Nephron progenitor cell (in vitro differentiated cells): ENCODE measurements at regions not wholly inside any gene's neighbourhood (a gene's known extent, or its start where the extent isn't known, plus 50 kb on each side); places are given as distances from the start of the nearest gene placed in this dataset.
"Not testable (repeated sequence)": the region's sequence is repeated elsewhere in the genome, so short reads cannot be mapped to it uniquely, and the experiment has no call there.

ENCODE experiments used
- DNase-seq: peaks from one replicate; pipeline ENCODE4 v3.0.0; 2021
- H3K27ac Mint-ChIP-seq: 2 replicates; pipeline ENCODE4 v1.8.0; 2021; ENCODE audit warnings: mild to moderate bottlenecking, moderate library complexity, mixed read lengths
- H3K27me3 Mint-ChIP-seq: 2 replicates; pipeline ENCODE4 v1.8.0; 2021; ENCODE audit warnings: mild to moderate bottlenecking, low read depth, mixed read lengths; ENCODE audit not compliant: poor library complexity
- H3K36me3 Mint-ChIP-seq: 2 replicates; pipeline ENCODE4 v1.8.0; 2021; ENCODE audit warnings: low read depth, mixed read lengths
- H3K4me1 Mint-ChIP-seq: 2 replicates; pipeline ENCODE4 v1.8.0; 2021; ENCODE audit warnings: mixed read lengths
- H3K4me3 Mint-ChIP-seq: 2 replicates; pipeline ENCODE4 v1.8.0; 2021; ENCODE audit warnings: mild to moderate bottlenecking, moderate library complexity, mixed read lengths
- H3K9me3 Mint-ChIP-seq: 2 replicates; pipeline ENCODE4 v1.8.0; 2021; ENCODE audit warnings: mild to moderate bottlenecking, moderate library complexity, mixed read lengths
- CTCF ChIP-seq: fragments of 200-600 bp; sonication (generic); IDR thresholded peaks from 2 replicates; pipeline ENCODE4 v1.5.0; 2021; ENCODE audit warnings: antibody characterized with exemption

- Mint-ChIP-seq H3K36me3 (no peaks in the 10 kb centered on the region), H3K4me3 (no peak overlapping the region), H3K27me3 (peaks cover 3% of the 10 kb centered on the region), H3K27ac (no peak overlapping the region), H3K9me3 (peaks cover 9% of the 10 kb centered on the region), H3K4me1 (peaks cover 17% of the 10 kb centered on the region)
- DNase-seq, result no peak
- no peak for TF ChIP-seq CTCF
Observed at GRCh38 chr3:31100519-31100918, 206.1 kb upstream of the GADL1 start.

GRCh38 chr3:31101285-31101684 is 206.8 kb upstream of the GADL1 start:
- not testable (repeated sequence) for H3K27ac Mint-ChIP-seq, H3K27me3 Mint-ChIP-seq, H3K9me3 Mint-ChIP-seq, DNase-seq, H3K36me3 Mint-ChIP-seq, H3K4me3 Mint-ChIP-seq
- H3K4me1 Mint-ChIP-seq, result peaks cover 12% of the 10 kb centered on the region

- H3K4me1 Mint-ChIP-seq, result peaks cover 2% of the 10 kb centered on the region
- no peak overlapping the region for H3K27ac Mint-ChIP-seq
- H3K27me3 Mint-ChIP-seq, result peaks cover under 1% of the 10 kb centered on the region
- no peak for DNase-seq
- H3K9me3 Mint-ChIP-seq, result peaks cover 9% of the 10 kb centered on the region
- no peak overlapping the region for H3K4me3 Mint-ChIP-seq
- no peak for TF ChIP-seq CTCF
- H3K36me3 Mint-ChIP-seq, result no peaks in the 10 kb centered on the region
Observed at GRCh38 chr3:31102196-31102879, 207.9 kb upstream of the GADL1 start.

GRCh38 chr3:31103181-31103580 is 208.7 kb upstream of the GADL1 start:
- peaks cover 9% of the 10 kb centered on the region for H3K9me3 Mint-ChIP-seq
- no peak overlapping the region for H3K27ac Mint-ChIP-seq
- DNase-seq, result no peak
- no peaks in the 10 kb centered on the region for H3K36me3 Mint-ChIP-seq
- no peaks in the 10 kb centered on the region for H3K4me1 Mint-ChIP-seq
- no peak for TF ChIP-seq CTCF
- peaks cover 4% of the 10 kb centered on the region for H3K27me3 Mint-ChIP-seq
- H3K4me3 Mint-ChIP-seq, result no peak overlapping the region

GRCh38 chr3:31103623-31104180 is 209.2 kb upstream of the GADL1 start:
- Mint-ChIP-seq H3K27me3 (peaks cover 4% of the 10 kb centered on the region), H3K4me3 (no peak overlapping the region), H3K36me3 (no peaks in the 10 kb centered on the region), H3K4me1 (no peaks in the 10 kb centered on the region), H3K27ac (no peak overlapping the region), H3K9me3 (peaks cover 11% of the 10 kb centered on the region)
- TF ChIP-seq CTCF, result no peak
- DNase-seq, result no peak

GRCh38 chr3:31105011-31105410 is 210.6 kb upstream of the GADL1 start:
- Mint-ChIP-seq H3K27ac (no peak overlapping the region), H3K36me3 (no peaks in the 10 kb centered on the region), H3K27me3 (peaks cover 8% of the 10 kb centered on the region), H3K9me3 (peaks cover 19% of the 10 kb centered on the region), H3K4me1 (no peaks in the 10 kb centered on the region), H3K4me3 (no peak overlapping the region)
- no peak for DNase-seq
- TF ChIP-seq CTCF, result no peak
